H9 (cell line): ENCODE measurements at regions not wholly inside any gene's neighbourhood (a gene's known extent, or its start where the extent isn't known, plus 50 kb on each side); places are given as distances from the start of the nearest gene placed in this dataset.

ENCODE experiments used
- DNase-seq: peaks from one replicate; pipeline ENCODE4 v3.0.0-alpha.2; 2017
- H2AFZ ChIP-seq: one replicate; pipeline ENCODE4 v1.6.1; 2013; ENCODE audit warnings: mild to moderate bottlenecking, low read length, control low read depth, moderate library complexity
- H2AK5ac ChIP-seq: 2 replicates; pipeline ENCODE4 v1.6.1; 2013; ENCODE audit warnings: low read length, control low read depth, mixed read lengths; ENCODE audit not compliant: insufficient read length
- H2BK120ac ChIP-seq: one replicate; pipeline ENCODE4 v1.6.1; 2013; ENCODE audit warnings: low read depth, mild to moderate bottlenecking, low read length, control low read depth, inconsistent platforms; ENCODE audit not compliant: poor library complexity, severe bottlenecking
- H2BK12ac ChIP-seq: 2 replicates; pipeline ENCODE4 v1.6.1; 2013; ENCODE audit warnings: low read length, control low read depth, mixed read lengths, low read depth; ENCODE audit not compliant: insufficient read length
- H2BK15ac ChIP-seq: 2 replicates; pipeline ENCODE4 v1.6.1; 2013; ENCODE audit warnings: low read depth, low read length, control low read depth
- H2BK20ac ChIP-seq: one replicate; pipeline ENCODE4 v1.6.1; 2013; ENCODE audit warnings: low read depth, mild to moderate bottlenecking, low read length, control low read depth, inconsistent platforms; ENCODE audit not compliant: poor library complexity, severe bottlenecking
- H2BK5ac ChIP-seq: 2 replicates; pipeline ENCODE4 v1.6.1; 2013; ENCODE audit warnings: low read length, control low read depth, mixed read lengths; ENCODE audit not compliant: insufficient read length
- H3K14ac ChIP-seq: 2 replicates; pipeline ENCODE4 v1.6.1; 2013; ENCODE audit warnings: low read length, control low read depth; ENCODE audit not compliant: insufficient read depth
- H3K18ac ChIP-seq: 2 replicates; pipeline ENCODE4 v1.6.1; 2013; ENCODE audit warnings: low read depth, mild to moderate bottlenecking, mixed read lengths, low read length, control low read depth; ENCODE audit not compliant: insufficient read length
- H3K23ac ChIP-seq: 2 replicates; pipeline ENCODE4 v1.6.1; 2013; ENCODE audit warnings: low read length, control low read depth, mixed read lengths, low read depth; ENCODE audit not compliant: insufficient read length
- H3K23me2 ChIP-seq: 2 replicates; pipeline ENCODE4 v1.6.1; 2013; ENCODE audit warnings: low read depth, mild to moderate bottlenecking, mixed read lengths, low read length, control low read depth; ENCODE audit not compliant: insufficient read length, poor library complexity, severe bottlenecking
- H3K27ac ChIP-seq: 2 replicates; pipeline ENCODE4 v1.5.1; 2013; ENCODE audit warnings: low read length, control low read depth, mixed read lengths, low read depth; ENCODE audit not compliant: insufficient read length
- H3K27me3 ChIP-seq: 2 replicates; pipeline ENCODE4 v1.6.1; 2013; ENCODE audit warnings: low read length, control low read depth, inconsistent platforms; ENCODE audit not compliant: insufficient read depth
- H3K4ac ChIP-seq: 2 replicates; pipeline ENCODE4 v1.6.1; 2013; ENCODE audit warnings: low read depth, mild to moderate bottlenecking, control low read depth, inconsistent platforms, low read length, moderate library complexity
- H3K4me1 ChIP-seq: 2 replicates; pipeline ENCODE4 v1.6.1; 2013; ENCODE audit warnings: low read length, control low read depth, inconsistent platforms; ENCODE audit not compliant: insufficient read depth
- H3K4me2 ChIP-seq: 2 replicates; pipeline ENCODE4 v1.6.1; 2013; ENCODE audit warnings: low read length, control low read depth, mixed read lengths; ENCODE audit not compliant: insufficient read length, insufficient read depth
- H3K56ac ChIP-seq: 2 replicates; pipeline ENCODE4 v1.6.1; 2013; ENCODE audit warnings: low read depth, mild to moderate bottlenecking, mixed read lengths, low read length, control low read depth; ENCODE audit not compliant: insufficient read length
- H3K79me1 ChIP-seq: 2 replicates; pipeline ENCODE4 v1.6.1; 2013; ENCODE audit warnings: low read depth, mild to moderate bottlenecking, moderate library complexity, low read length, control low read depth, inconsistent platforms; ENCODE audit not compliant: insufficient read depth, poor library complexity, severe bottlenecking
- H3K79me2 ChIP-seq: 2 replicates; pipeline ENCODE4 v1.6.1; 2013; ENCODE audit warnings: low read length, control low read depth, inconsistent platforms; ENCODE audit not compliant: insufficient read depth
- H3K9ac ChIP-seq: 2 replicates; pipeline ENCODE4 v1.6.1; 2013; ENCODE audit warnings: low read length, control low read depth, mixed read lengths; ENCODE audit not compliant: insufficient read length; ENCODE audit errors: extremely low read depth
- H3K9me3 ChIP-seq: one replicate; pipeline ENCODE4 v1.6.1; 2013; ENCODE audit warnings: low read depth, low read length, inconsistent platforms; ENCODE audit not compliant: control insufficient read depth
- H3T11ph ChIP-seq: one replicate; pipeline ENCODE4 v1.6.1; 2013; ENCODE audit warnings: mild to moderate bottlenecking, low read length, control low read depth, inconsistent platforms
- H4K20me1 ChIP-seq: one replicate; pipeline ENCODE4 v1.6.1; 2013; ENCODE audit not compliant: control insufficient read depth, insufficient read length, insufficient read depth
- H4K5ac ChIP-seq: 2 replicates; pipeline ENCODE4 v1.6.1; 2013; ENCODE audit warnings: low read depth, mild to moderate bottlenecking, mixed read lengths, low read length, control low read depth; ENCODE audit not compliant: insufficient read length
- H4K8ac ChIP-seq: replicated peaks from 2 replicates; pipeline ENCODE4 v1.6.1; 2013; ENCODE audit warnings: low read length, control low read depth, mixed read lengths, low read depth; ENCODE audit not compliant: insufficient read length
- H4K91ac ChIP-seq: 2 replicates; pipeline ENCODE4 v1.6.1; 2013; ENCODE audit warnings: low read depth, mild to moderate bottlenecking, moderate library complexity, mixed read lengths, low read length, control low read depth; ENCODE audit not compliant: insufficient read length
- H3K27ac Mint-ChIP-seq, 3 experiments: 2 replicates in 2 of 3; 3 replicates in 1 of 3; pipeline ENCODE4 v1.8.0; 2020 to 2021; ENCODE audit warnings: mixed read lengths in 3 of 3, mild to moderate bottlenecking in 1 of 3, moderate library complexity in 1 of 3
- H3K27me3 Mint-ChIP-seq: 2 replicates; pipeline ENCODE4 v1.8.0; 2021; ENCODE audit warnings: low read depth, mild to moderate bottlenecking, moderate library complexity, mixed read lengths
- H3K36me3 Mint-ChIP-seq, 3 experiments: 2 replicates in 2 of 3; 3 replicates in 1 of 3; pipeline ENCODE4 v1.8.0; 2020 to 2021; ENCODE audit warnings: low read depth in 3 of 3, mixed read lengths in 3 of 3; ENCODE audit not compliant: insufficient read depth in 1 of 3
- H3K4me1 Mint-ChIP-seq, 2 experiments: 2 replicates each; pipeline ENCODE4 v1.8.0; 2020; ENCODE audit warnings: mixed read lengths in 2 of 2
- H3K4me3 Mint-ChIP-seq, 2 experiments: 2 replicates in 1 of 2; 3 replicates in 1 of 2; pipeline ENCODE4 v1.8.0; 2020 to 2021; ENCODE audit warnings: mild to moderate bottlenecking in 2 of 2, mixed read lengths in 2 of 2, moderate library complexity in 1 of 2
- H3K9me3 Mint-ChIP-seq, 2 experiments: 2 replicates in 1 of 2; 3 replicates in 1 of 2; pipeline ENCODE4 v1.8.0; 2020; ENCODE audit warnings: mild to moderate bottlenecking in 2 of 2, mixed read lengths in 2 of 2, moderate library complexity in 1 of 2
- WGBS: extraction: QIAGEN DNeasy Blood & Tissue Kit; methylation state at CpG from one replicate; pipeline ENCODE4 v1.1.7; 2013; ENCODE audit warnings: missing lambda C conversion rate, low lambda C conversion rate, mixed read lengths; ENCODE audit not compliant: insufficient read length; ENCODE audit errors: extremely low coverage; 5-methylcytosine and 5-hydroxymethylcytosine counted together
- TF ChIP-seq, protein P1 (sequence below): fragments of 200-600 bp; sonication (generic); conservative IDR thresholded peaks from 3 replicates; pipeline ENCODE4 v1.8.0; 2021; ENCODE audit warnings: antibody characterized with exemption, mild to moderate bottlenecking

DNA sequence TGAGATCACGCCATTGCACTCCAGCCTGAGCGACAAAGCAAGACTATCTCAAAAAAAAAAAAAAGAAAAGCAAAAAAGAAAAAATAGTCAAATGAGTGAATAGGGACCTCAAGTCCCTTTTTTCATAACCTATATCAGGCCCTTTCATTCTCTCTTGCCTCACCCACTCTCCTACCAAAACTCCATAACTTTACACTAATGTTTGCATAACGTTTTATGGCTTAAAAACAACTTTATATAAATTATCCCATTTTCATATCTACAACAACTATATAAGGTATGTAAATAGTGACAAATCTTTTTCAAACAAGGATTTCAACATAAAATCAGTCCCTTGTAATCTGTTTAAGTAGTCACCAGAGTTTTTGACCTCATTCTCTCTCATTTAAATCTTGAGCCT lies 56.9 kb upstream of the PIP5K1B start:
- H3K4me2 ChIP-seq, result no peak overlapping the region
- H3K56ac ChIP-seq, result no peak overlapping the region
- no peaks in the 10 kb centered on the region; the same call in 1 of the 2 replicates for H3K4me1 ChIP-seq
- no peaks in the 10 kb centered on the region for H3K79me2 ChIP-seq
- peaks cover 9% of the 10 kb centered on the region for H3K27me3 Mint-ChIP-seq
- no peak overlapping the region for H4K5ac ChIP-seq
- no peak overlapping the region for H3K9ac ChIP-seq
- H2AFZ ChIP-seq, result no peak overlapping the region
- no peak overlapping the region for H3K27ac Mint-ChIP-seq
- WGBS, result 100% methylated on average over 1 of the region's 3 CpGs
- no peak overlapping the region for H3T11ph ChIP-seq
- no peak overlapping the region for H2BK5ac ChIP-seq
- TF ChIP-seq, protein P1, sequence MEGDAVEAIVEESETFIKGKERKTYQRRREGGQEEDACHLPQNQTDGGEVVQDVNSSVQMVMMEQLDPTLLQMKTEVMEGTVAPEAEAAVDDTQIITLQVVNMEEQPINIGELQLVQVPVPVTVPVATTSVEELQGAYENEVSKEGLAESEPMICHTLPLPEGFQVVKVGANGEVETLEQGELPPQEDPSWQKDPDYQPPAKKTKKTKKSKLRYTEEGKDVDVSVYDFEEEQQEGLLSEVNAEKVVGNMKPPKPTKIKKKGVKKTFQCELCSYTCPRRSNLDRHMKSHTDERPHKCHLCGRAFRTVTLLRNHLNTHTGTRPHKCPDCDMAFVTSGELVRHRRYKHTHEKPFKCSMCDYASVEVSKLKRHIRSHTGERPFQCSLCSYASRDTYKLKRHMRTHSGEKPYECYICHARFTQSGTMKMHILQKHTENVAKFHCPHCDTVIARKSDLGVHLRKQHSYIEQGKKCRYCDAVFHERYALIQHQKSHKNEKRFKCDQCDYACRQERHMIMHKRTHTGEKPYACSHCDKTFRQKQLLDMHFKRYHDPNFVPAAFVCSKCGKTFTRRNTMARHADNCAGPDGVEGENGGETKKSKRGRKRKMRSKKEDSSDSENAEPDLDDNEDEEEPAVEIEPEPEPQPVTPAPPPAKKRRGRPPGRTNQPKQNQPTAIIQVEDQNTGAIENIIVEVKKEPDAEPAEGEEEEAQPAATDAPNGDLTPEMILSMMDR, result no peak
- H3K23me2 ChIP-seq, result no peaks in the 10 kb centered on the region
- H2AK5ac ChIP-seq, result no peak overlapping the region
- H2BK12ac ChIP-seq, result no peak overlapping the region
- no peak overlapping the region for H4K8ac ChIP-seq
- H2BK120ac ChIP-seq, result no peak overlapping the region
- H3K79me1 ChIP-seq, result no peaks in the 10 kb centered on the region
- no peak for DNase-seq
- H3K27me3 ChIP-seq, result no peaks in the 10 kb centered on the region
- H3K14ac ChIP-seq, result no peak overlapping the region
- 0 out of 4 replicates have a peak, but pooled peaks cover 0 to 4% of the 10 kb centered on the region in 2 experiments for H3K4me1 Mint-ChIP-seq
- no peaks in the 10 kb centered on the region for H3K9me3 Mint-ChIP-seq
- H4K20me1 ChIP-seq, result no peaks in the 10 kb centered on the region
- H3K4ac ChIP-seq, result no peak overlapping the region
- H3K9me3 ChIP-seq, result no peaks in the 10 kb centered on the region
- no peak overlapping the region for H3K23ac ChIP-seq
- H3K4me3 Mint-ChIP-seq, result no peak overlapping the region
- H4K91ac ChIP-seq, result no peak overlapping the region
- no peak overlapping the region for H2BK20ac ChIP-seq
- H3K18ac ChIP-seq, result no peak overlapping the region
- no peaks in the 10 kb centered on the region; a peak in 1 of 7 replicates for H3K36me3 Mint-ChIP-seq
- no peak overlapping the region for H2BK15ac ChIP-seq
- no peak overlapping the region for H3K27ac ChIP-seq
